HG02870 (cell line): ENCODE measurements at regions not wholly inside any gene's neighbourhood (a gene's known extent, or its start where the extent isn't known, plus 50 kb on each side); places are given as distances from the start of the nearest gene placed in this dataset.

Source experiments
- ATAC-seq: cut with Tn5 transposase; IDR thresholded peaks from one replicate; pipeline ENCODE4 v1.9.1; 2021; ENCODE audit warnings: mild to moderate bottlenecking, moderate library complexity; ENCODE audit not compliant: unreplicated experiment

DNA sequence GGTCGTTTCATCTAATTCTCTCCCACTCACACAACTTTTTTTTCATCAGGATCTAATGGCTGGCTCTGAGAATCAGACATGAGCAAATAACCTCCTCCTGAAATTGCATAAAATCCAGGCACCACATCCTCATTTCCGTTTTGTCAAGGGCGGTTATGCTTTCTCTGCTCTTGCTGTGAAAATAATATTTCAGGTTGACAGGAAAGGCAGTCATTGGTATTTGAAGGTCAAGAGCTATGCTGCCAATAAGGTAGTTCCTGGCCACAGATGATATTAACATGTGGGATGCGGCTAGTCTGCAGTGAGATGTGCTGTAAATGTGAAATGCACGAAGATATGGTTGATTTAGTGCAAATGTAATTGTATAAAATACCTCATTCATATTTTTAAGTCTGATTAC, 870.2 kb upstream of the TMEM132C start:
- no peak for ATAC-seq

DNA sequence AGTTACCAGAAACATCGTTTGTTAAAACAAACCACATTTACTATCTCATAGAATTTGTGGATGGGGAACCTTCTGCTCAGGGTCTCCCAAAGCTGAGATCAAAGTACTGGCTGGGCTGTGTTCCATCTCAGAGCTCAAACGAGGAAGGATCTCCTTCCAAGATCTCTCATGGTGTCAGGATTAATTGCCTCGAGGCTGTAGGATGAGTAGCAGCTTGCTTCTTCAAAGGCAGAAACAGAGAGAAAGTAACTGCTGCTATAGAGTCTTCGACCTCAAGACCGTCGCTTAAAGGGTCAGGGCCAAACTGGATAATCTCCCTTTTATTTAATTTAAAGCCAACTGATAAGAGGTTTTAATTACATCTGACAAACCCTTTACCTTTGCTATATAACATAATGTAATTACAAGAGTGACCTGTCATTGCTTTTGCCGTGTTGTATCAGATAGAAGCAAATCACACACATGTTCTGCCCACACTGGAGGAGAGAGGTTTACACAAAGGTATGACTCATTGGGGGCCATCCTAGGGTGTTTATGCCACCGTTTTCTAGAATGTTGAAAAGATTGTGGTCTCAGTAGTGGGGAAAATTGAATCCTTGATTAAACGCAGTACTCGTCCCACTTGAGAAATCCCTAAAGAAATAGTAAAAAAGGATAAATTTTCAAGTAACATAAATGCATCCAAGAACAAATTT, 868.8 kb upstream of the TMEM132C start:
- no peak for ATAC-seq

DNA sequence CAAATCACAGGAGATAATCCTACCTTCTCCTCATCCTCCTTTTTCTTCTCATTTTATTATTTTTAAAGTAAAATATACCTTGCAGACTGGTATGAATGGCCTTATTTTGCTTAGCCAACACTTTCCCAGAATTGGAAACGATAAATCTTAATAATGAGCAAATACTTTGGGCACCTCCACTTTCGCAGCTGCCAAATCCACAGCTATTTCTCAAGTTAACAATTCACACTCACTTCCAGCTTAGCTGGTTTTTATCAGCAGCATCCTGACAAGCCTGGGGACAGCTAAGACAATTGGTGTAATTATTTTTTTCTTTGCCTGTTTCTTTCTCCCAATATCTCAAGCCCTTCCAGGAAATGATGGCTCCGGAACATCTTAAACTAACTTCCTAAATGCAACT, 867.5 kb upstream of the TMEM132C start:
- no peak for ATAC-seq

DNA sequence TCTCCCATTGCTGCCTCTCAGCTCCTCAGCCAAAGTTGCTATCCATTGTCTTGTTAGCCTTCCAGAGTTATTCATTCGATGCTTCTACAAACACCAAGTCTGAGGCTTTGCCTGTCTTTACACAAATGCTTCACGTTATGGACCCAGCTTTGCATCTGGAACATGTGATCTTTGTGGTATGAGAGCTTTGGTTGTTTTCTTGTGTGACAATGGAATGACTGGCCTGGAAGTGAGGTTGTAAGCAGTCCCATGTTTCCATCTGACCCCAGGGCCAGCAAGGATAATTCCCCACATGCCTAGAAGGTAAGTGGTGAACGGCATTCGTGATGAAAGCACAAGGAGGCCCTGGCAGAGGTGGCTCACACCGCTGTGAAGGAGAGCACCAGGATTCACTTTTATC, 866.7 kb upstream of the TMEM132C start:
- no peak for ATAC-seq

DNA sequence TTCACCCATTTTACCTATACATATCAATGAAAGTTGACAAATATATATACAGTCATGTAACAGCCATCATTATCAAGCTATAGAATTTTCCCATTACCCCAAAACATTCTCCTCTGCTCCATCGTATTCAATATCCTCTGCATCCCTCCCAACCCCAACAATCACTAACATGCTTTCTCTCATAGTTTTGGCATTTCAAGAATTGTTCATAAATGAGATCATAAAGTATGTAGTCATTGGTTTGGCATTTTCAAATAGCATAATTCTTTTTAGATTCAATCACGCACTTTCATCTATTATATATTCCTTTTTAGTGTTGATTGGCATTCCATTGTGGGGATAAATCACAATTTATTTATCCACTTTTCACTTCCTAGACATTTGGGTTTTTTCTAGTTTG, 866.0 kb upstream of the TMEM132C start:
- no peak for ATAC-seq

DNA sequence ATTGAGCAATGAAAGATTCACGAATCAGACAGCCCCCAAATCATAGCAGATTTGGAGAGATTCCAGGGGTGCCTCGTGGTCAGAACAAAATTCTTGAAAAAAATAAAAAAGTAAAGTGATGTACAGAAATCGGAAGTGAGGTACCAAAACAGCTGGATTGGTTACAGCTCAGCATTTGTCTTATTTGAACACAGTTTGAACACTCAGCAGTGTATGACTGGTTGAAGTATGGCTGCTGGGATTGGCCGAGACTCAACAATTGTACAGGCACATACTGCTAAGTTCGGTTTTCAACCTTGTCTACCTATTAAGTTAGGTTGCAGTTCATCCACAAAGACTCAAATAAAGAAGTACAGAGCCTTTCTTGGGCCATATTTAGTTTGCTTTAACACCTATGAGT, 865.4 kb upstream of the TMEM132C start:
- no peak for ATAC-seq

DNA sequence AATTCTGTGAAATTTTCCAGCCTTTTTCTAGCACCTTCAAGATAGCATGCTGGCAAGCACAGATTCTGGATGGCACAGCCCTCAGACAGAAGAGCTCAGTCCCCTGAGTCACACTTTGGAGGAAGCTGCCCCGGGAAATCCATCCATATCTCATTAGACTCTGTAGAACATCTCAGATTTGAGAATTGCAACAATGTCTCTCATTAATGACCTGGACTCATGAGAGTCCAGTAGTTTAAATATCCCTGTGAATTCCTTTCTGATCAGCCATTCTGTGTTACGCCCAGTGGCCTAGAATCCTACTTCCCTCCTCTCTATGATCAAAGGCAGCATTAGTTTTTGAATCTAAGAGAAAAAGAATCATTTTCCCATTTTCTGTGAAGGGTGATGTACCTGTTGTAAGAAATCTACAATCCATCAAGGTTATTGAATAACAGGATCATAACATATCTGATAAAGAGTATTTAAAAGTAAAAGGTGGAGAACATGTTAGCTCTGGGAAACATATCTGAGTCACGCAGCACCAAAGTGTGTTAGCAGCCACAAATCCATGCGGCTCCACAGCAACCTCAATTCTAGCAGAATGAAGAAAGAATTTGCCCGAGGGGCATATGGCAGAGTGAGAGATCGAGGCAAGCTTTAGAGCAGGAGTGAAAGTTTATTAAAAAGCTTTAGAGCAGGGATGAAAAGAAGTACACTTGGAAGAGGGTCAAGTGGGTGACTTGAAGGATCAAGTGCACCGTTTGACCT, 855.6 kb upstream of the TMEM132C start:
- no peak for ATAC-seq

DNA sequence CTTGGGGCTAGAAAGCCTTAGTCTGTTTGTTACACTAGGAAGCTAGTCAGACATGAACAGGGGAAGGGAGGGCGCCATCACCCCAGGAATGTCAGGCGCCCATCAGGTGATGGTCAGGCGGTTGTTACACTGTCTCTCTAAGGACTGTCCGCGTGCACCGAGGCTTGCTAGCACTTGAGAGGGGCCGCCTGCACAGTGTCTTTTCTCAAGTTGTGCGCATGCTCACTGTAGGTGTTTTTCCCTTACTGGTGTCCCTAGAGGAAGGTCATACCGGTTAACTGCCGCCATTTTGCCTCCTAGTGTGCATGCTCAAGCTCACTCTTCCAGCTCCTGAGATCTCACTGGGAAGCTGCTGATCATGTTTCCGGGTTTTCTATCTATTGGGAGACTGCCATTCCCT, 855.0 kb upstream of the TMEM132C start:
- ATAC-seq = no peak

DNA sequence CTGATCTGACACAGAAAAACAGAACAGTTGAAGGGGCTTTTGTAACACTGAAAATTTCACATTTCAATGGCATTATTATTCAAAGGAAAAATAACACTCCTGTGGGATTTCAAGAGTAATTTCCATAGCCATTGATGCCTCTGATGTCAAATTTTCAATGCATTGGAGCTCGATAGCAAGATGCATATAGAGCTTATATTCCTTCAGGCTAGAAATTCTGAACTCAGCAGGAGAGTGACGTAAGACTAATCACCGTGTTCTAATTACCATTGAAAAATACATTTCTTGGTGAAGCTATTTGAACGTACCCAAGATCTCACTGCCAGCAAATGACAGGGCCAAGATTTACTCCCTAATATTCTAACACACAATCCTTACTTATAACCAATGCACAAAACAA, 854.1 kb upstream of the TMEM132C start:
- ATAC-seq = no peak

DNA sequence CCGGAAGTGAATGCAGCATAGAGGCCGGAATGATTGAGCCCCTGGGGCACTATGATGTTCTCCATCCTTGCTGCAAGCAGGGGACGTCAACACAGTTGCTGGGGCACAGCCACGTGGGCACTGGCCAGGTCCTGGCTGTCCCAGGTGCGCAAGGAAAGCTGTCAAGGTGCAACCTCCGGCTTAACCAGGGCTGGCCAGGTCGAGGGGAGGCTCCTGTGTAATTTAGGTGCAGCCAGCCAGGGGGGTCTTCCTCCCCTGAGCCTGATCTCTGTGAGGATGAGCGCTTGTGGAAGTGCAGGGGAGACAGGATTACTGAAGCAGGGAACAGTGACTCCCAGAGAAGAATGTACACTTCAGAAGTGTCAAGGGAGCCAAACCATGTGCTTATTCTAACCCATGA, 852.8 kb upstream of the TMEM132C start:
- ATAC-seq = no peak

DNA sequence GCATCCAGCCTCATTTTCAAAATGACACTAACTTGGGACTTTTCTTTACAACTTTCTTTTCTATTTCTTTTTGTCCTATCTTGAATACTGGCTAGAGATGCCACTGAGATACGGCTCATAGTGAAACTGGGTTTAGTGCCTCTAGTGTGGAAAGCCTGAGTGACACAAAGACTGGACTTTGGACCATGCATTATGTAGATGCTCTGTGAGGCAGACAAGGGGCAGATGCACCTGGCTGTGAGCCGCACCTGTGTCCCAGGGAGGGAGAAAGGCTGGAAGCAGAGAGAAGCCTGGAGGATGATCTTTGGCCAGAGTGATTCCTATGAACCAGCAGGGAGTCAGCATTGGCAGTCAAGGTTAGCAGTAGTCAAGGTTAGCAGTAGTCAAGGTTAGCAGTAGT, 852.3 kb upstream of the TMEM132C start:
- no peak for ATAC-seq

DNA sequence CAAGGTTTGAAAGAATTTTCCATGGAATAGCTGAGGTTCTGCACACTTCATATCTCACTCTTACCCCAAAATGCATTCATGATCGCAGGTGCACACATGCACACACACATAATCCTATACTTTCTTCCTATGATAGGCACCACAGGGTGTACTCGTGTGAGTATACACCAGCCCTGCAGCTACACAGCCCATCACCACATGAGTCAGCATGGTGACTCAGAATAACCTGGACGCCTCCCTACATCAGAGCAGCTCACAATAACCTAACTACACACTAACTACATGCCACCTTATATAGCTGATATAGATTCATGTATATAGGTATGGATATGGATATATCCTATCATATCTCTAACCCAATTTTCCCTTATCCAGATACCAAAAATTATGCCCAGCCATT, 850.2 kb upstream of the TMEM132C start:
- ATAC-seq = no peak

DNA sequence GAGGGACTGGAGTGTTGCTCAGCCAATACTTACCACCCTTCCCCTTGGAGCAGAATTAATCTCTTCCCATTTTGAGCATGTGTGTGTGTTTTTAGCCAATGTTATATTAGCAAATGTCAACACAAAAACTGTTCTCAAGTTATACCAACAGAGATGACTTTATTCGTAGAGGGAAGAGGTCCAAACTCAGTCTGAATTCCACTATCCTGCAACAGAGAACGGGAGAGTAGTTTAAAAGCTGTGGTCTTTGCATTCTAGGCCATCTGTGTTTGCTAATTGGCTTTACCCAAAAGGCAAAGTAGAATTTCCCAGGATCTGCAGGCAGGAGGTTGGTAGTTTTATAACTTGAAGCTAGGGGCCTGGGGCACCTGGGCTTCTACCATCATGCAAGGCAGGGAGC, 847.9 kb upstream of the TMEM132C start:
- ATAC-seq = no peak

DNA sequence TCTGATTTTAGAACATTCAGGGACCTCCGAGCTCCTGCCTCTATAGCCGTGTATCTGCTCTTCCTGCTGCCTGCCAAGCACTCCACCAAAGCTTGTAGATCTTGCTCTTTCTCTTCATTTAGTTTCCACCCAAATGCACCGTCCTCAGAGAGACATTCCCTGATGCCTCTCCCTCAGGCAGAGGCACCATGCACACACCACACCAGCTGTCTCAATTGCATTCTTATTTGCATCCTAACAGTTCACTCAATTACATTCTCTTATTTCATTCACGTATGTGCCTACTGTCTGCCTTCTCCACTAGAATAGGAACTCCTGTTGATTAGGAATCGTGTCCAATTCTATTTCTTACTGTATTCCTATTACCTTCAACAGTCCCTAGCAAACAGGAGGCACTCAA, 845.4 kb upstream of the TMEM132C start:
- no peak for ATAC-seq

DNA sequence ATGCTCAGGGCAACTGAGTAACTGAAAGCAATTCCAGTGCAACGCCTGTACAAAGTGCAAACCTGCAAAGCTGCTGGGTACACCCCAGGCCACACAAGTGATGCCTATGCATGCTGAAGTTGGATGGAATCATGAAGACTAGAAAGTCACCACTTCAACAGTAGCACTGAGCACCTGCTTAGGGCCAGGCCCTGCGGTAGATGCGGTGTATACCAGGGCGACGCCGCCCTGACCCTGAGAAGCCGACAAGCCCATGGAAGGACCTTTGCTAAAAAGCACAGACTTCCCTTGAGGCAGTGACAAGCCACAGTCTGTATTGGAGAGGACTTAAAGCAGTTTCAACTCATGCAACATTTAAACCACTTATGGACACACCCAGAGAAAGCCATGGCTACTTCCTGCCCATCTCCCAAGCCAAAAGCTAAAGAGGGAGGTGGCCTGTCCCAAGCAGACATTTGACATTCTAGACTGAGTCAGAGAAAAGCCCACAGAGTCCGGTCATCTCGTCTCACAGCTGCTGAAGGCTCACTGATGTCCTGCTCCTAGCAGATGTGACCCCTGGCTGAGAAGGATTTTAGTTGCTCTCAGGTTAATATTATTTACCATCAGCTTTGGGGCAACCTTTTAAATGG, 843.9 kb upstream of the TMEM132C start:
- no peak for ATAC-seq

DNA sequence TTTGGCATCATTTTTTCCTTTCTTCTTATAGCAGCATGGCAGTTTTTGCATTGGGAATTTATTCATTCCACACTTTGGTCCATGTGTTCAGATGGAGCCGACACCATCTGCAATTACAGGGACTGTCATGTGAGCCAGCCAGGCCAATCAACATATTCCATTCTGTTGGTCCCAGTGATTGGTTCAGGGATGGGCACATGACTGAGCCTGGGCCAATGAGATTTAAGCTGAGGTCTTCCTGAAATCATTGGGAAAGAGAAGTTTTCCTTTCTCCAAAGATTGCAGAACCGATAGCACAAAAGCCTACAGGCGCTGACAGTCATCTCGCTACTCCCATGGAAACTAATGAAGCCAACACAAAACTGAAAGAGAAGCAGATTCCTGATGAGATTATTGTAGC, 841.5 kb upstream of the TMEM132C start:
- ATAC-seq = no peak

DNA sequence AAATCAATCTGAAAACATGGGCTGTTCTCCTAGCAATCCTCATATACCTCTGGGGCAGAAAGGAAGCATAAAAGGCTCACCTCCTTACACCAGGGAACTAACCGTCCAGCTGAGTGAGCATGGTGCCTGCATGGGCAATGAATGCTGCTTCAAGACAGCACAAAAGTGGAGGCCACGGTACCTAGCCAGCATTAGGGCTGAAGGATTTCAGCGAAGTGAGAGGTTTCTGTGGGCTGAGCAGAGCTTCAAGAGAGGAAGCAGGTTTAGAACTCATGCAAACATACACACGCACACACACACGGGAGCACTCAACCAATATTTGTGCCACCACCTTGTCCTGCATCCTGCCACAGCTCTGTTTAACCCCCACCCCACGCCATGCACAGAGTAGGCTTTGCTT, 838.5 kb upstream of the TMEM132C start:
- ATAC-seq = no peak

DNA sequence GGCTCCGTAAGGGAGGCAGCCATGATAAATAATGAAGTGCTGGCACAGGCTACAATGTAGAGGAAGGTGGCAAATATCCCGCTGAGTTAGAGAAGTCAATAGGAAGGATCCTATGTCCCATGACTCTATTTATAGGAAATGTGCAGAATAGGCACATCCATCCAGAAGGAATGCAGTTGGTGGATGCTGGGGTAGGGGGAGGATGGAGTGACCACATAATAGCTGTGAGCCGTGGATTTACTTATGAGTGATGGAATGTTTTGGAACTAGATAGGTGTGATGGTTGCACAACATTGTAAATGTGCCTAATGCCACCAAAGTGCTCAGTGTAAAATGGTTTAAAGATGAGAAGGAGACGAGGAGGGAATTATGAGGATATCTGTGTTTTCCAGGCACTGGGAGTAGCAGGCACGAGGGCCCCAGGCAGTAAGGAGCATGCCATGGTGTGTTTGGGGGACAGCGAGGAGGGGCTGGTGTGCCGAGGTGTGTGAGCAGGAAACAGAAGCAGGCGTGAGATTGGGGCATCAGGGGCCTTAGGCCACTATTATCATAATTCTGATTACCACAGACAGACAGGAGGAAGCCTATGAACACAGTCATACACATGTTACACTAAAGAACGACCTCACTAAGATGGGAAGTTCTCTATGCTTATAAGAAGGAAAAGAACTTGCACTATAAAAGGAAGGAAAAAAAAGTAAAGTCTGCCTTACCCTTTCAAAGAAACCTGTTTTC, 837.3 kb upstream of the TMEM132C start:
- no peak for ATAC-seq

DNA sequence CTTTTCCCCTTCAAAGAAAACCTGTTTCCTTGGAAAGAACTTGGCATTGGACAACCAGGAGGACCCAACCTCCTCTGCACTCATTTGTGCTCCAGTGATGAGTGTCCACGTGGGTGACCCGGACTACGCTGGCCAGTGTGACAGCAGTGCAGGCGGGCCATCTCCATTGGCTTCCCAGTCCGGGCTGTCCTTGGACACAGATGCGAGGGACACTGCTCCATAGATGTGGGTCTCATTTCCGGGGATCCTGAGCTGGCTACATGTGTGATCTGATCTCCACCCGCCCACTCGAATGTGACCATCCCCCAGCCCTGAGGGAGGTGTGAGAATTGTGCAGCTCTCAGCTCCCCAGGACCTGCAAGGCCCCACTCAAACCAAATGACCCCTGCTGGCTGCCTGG, 836.6 kb upstream of the TMEM132C start:
- no peak for ATAC-seq

DNA sequence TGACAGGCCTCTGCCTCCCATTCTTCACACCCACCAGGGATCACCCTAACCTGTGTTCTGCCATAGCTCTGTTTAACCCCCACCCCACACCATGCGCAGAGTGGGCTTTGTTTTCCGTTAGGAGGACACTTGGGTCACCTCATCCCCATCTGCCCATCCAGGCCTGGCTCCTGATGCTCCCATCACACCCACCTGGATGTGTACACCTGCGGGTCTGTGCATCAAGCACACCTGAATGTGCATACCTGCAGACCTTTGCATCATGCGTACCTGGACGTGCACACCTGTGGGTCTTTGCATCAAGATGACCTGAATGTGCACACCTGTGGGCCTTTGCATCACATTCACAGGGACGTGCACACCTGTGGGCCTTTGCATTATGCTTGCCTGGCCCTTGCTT, 835.8 kb upstream of the TMEM132C start:
- ATAC-seq = no peak

DNA sequence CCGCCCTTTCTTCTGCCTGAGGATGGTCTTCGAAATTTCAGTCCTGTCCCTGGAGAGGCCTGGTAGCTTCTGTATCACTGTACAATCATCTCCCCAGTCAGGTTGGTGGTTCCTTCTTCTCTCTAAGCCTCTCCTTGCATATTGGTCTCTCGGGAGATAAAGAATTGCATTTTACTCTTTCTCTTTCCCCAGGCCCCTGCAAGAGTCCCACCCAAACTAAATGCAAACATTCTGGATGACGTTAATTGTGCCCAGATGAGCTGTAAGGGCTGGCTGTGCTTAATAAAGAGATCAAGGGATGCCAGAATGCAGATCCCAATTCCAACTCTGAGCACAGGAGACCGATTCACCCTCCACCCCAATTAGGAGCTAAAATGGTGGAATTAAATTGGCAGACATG, 835.4 kb upstream of the TMEM132C start:
- ATAC-seq = no peak

DNA sequence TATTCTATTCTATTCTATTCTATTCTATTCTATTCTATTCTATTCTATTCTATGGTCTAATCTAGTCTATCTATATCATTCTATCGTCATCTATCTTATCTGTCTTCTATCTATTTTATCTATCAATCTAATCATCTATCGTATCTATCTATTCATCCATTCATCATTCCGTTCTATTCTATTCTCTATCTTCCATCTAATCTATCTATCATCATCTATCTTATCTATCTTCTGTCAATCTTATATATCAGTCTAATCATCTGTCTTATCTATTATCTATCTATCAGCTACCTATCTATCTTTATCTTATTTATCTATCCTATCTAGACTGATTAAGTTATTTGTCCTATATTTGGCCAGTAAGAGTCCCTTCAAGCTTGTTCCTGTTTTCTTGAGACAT, 831.5 kb upstream of the TMEM132C start:
- no peak for ATAC-seq
